GM12878 (cell line): ENCODE measurements at regions not wholly inside any gene's neighbourhood (a gene's known extent, or its start where the extent isn't known, plus 50 kb on each side); places are given as distances from the start of the nearest gene placed in this dataset.

ENCODE experiments used
- ATAC-seq: fragments of 200-7000 bp; cut with Tn5 transposase; 3 replicates; pipeline ENCODE4 v1.9.1; 2020; ENCODE audit warnings: mild to moderate bottlenecking, moderate library complexity
- BruUV-seq: library from RNA; stranded (reverse); fragments of 400-500 nt; replicated peaks from 2 replicates; lab custom pipeline; 2021; lab: Mats Ljungman, UMichigan
- CTCF ChIA-PET: fragments of 300-600 bp; sonication (Branson Sonifier 250); formaldehyde crosslinking; extraction: SDS; loops from one replicate; lab custom pipeline; 2021; ENCODE audit warnings: inconsistent platforms; lab: Yijun Ruan, JAX
- POLR2A ChIA-PET: fragments of 350-600 bp; formaldehyde crosslinking; extraction: SDS; loops from one replicate; lab custom pipeline; 2021; ENCODE audit warnings: inconsistent platforms; lab: Charles Lee
- RAD21 ChIA-PET: fragments of 300-600 bp; sonication (Branson Sonifier 250); formaldehyde crosslinking; loops from one replicate; lab custom pipeline; 2023; ENCODE audit warnings: antibody characterized with exemption; ENCODE audit not compliant: unreplicated experiment; lab: Charles Lee
- SMC1A ChIA-PET: fragments of 300-600 bp; sonication (Branson Sonifier 250); formaldehyde crosslinking; loops from one replicate; lab custom pipeline; 2023; ENCODE audit not compliant: unreplicated experiment, uncharacterized antibody; lab: Charles Lee
- DNase-seq: peaks from one replicate; pipeline ENCODE4 v3.0.0-alpha.2; 2011; ENCODE audit warnings: low read depth, low spot score
- FAIRE-seq: peaks from 3 replicates; lab custom pipeline; 2011; peaks lifted over from hg19 to GRCh38; lab: Jason Lieb, UNC
- H2AFZ ChIP-seq: 2 replicates; pipeline ENCODE4 v1.6.0; 2011; ENCODE audit warnings: low read depth, low read length, control low read depth; ENCODE audit not compliant: control insufficient read depth
- H3K27ac ChIP-seq: 2 replicates; pipeline ENCODE4 v1.5.1; 2011; ENCODE audit warnings: control low read depth; ENCODE audit not compliant: control insufficient read depth, insufficient read depth
- H3K27me3 ChIP-seq, 2 experiments: replicated peaks in 1 of 2; 2 replicates each; pipeline versions ENCODE4 v1.6.0 to v1.6.1; 2011; ENCODE audit warnings: low read length in 1 of 2; ENCODE audit not compliant: control insufficient read depth in 2 of 2, insufficient read depth in 2 of 2
- H3K36me3 ChIP-seq, 2 experiments: 2 replicates each; pipeline ENCODE4 v1.5.1; 2011; ENCODE audit warnings: low read length in 1 of 2; ENCODE audit not compliant: control insufficient read depth in 2 of 2, insufficient read depth in 2 of 2
- H3K4me1 ChIP-seq: 2 replicates; pipeline ENCODE4 v1.6.1; 2011; ENCODE audit warnings: mild to moderate bottlenecking, low read length, moderate library complexity, mixed read lengths; ENCODE audit not compliant: control insufficient read depth, insufficient read depth
- H3K4me2 ChIP-seq: 2 replicates; pipeline ENCODE4 v1.6.0; 2011; ENCODE audit warnings: control low read depth; ENCODE audit not compliant: control insufficient read depth, insufficient read depth
- H3K4me3 ChIP-seq: fragments of 200-600 bp; sonication (generic); 2 replicates; pipeline ENCODE4 v1.5.1; 2016
- H3K79me2 ChIP-seq: 2 replicates; pipeline ENCODE4 v1.6.0; 2011; ENCODE audit warnings: low read length; ENCODE audit not compliant: control insufficient read depth, insufficient read depth
- H3K9ac ChIP-seq: 2 replicates; pipeline ENCODE4 v1.8.0; 2011; ENCODE audit warnings: low read length, control low read depth, mixed read lengths; ENCODE audit not compliant: control insufficient read depth, insufficient read depth
- H3K9me3 ChIP-seq: replicated peaks from 3 replicates; pipeline ENCODE4 v1.5.1; 2011; ENCODE audit warnings: mild to moderate bottlenecking, low read length; ENCODE audit not compliant: control insufficient read depth, insufficient read depth
- H4K20me1 ChIP-seq: 2 replicates; pipeline ENCODE4 v1.6.0; 2011; ENCODE audit not compliant: control insufficient read depth, insufficient read depth
- CEBPZ ChIP-seq: fragments of 150-350 bp; IDR thresholded peaks from 2 replicates; pipeline ENCODE4 v1.6.1; 2016; ENCODE audit warnings: low read depth, low read length
- CREB1 ChIP-seq: IDR thresholded peaks from 2 replicates; pipeline ENCODE4 v1.6.1; 2012; ENCODE audit warnings: low read depth, mild to moderate bottlenecking, inconsistent platforms
- CREM ChIP-seq: IDR thresholded peaks from 2 replicates; pipeline ENCODE4 v1.6.1; 2014; ENCODE audit warnings: antibody characterized with exemption, low read depth
- PBX3 ChIP-seq: IDR thresholded peaks from 2 replicates; pipeline ENCODE4 v1.6.1; 2011; ENCODE audit warnings: mild to moderate bottlenecking, low read depth, low read length, moderate library complexity; ENCODE audit not compliant: insufficient replicate concordance
- WRNIP1 ChIP-seq: IDR thresholded peaks from 2 replicates; pipeline ENCODE4 v1.6.1; 2011; ENCODE audit warnings: low read depth, low read length, improper control_type of control experiment, borderline replicate concordance
- ZBTB11 ChIP-seq: fragments of 450-650 bp; formaldehyde crosslinking; IDR thresholded peaks from 2 replicates; pipeline ENCODE4 v1.5.0; 2022; ENCODE audit warnings: mild to moderate bottlenecking, missing genetic modification characterization
- ZNF207 ChIP-seq: fragments of 450-650 bp; IDR thresholded peaks from 2 replicates; pipeline ENCODE4 v1.6.1; 2014; ENCODE audit warnings: antibody characterized with exemption, mild to moderate bottlenecking, borderline replicate concordance
- ZNF24 ChIP-seq: fragments of 450-650 bp; IDR thresholded peaks from 2 replicates; pipeline ENCODE4 v1.6.1; 2017; ENCODE audit warnings: antibody characterized with exemption, mild to moderate bottlenecking
- WGBS: methylation state at CpG from one replicate; pipeline ENCODE4 v1.1.6; 2016; ENCODE audit warnings: low lambda C conversion rate; ENCODE audit not compliant: insufficient replicate concordance, insufficient coverage; ENCODE audit errors: missing lambda C conversion rate; 5-methylcytosine and 5-hydroxymethylcytosine counted together
- in situ Hi-C: fragments of 300-500 bp; cut with MboI; formaldehyde crosslinking; loops from 9 replicates; pipeline ENCODE4 v1.14.3; 2018; ENCODE audit warnings: mixed read lengths
- intact Hi-C: fragments of 100-400 bp; cut with micrococcal nuclease; formaldehyde crosslinking; loops from one replicate; pipeline ENCODE4 v1.14.2; 2022; ENCODE audit not compliant: unreplicated experiment

- in situ Hi-C loops = no loop called here
- H3K4me1 ChIP-seq = no peaks in the 10 kb centered on the region
- no peak overlapping the region for H3K9ac ChIP-seq
- intact Hi-C loops = no loop called here
- no TSS peak for BruUV-seq
- ChIA-PET CTCF (interaction anchor here (0.7 kb wide), 1 partner anchor 16 kb away, joined by 3 read pairs; no protein-coding TSS in a partner anchor), POLR2A (no interaction called here), RAD21 (no interaction called here), SMC1A (interaction anchor here (1.2 kb wide), 1 partner anchor 9 kb away, joined by 3 read pairs; no protein-coding TSS in a partner anchor)
- no peak for FAIRE-seq
- H3K27me3 ChIP-seq = no peaks in the 10 kb centered on the region
- DNase-seq = no peak
- H3K36me3 ChIP-seq = no peaks in the 10 kb centered on the region
- no peak overlapping the region for H3K27ac ChIP-seq
- no peak overlapping the region for H2AFZ ChIP-seq
- no peak for TF ChIP-seq ZBTB11
- H4K20me1 ChIP-seq = no peaks in the 10 kb centered on the region
- H3K9me3 ChIP-seq = no peaks in the 10 kb centered on the region
- H3K79me2 ChIP-seq = no peaks in the 10 kb centered on the region
- ATAC-seq = no peak
- 18% methylated on average over 4 of the region's 4 CpGs for WGBS
- H3K4me2 ChIP-seq = no peak overlapping the region
- no peak overlapping the region for H3K4me3 ChIP-seq
Measured at GRCh38 chr14:85426068-85426935, 103.6 kb upstream of the FLRT2 start.

GRCh38 chr14:85428926-85429325 is 101.0 kb upstream of the FLRT2 start:
- BruUV-seq = no TSS peak
- POLR2A ChIA-PET = no interaction called here
- in situ Hi-C loops (no loop called here), intact Hi-C loops (no loop called here)
- Histone ChIP-seq H3K4me1 (no peaks in the 10 kb centered on the region), H2AFZ (no peak overlapping the region), H3K4me2 (no peak overlapping the region), H3K27ac (no peak overlapping the region), H3K4me3 (no peak overlapping the region), H3K27me3 (no peaks in the 10 kb centered on the region), H3K36me3 (no peaks in the 10 kb centered on the region), H3K9me3 (no peaks in the 10 kb centered on the region), H3K9ac (no peak overlapping the region), H4K20me1 (no peaks in the 10 kb centered on the region), H3K79me2 (no peaks in the 10 kb centered on the region)
- SMC1A ChIA-PET = no interaction called here
- FAIRE-seq (no peak), DNase-seq (no peak), ATAC-seq (no peak)
- 0% methylated on average over 2 of the region's 2 CpGs for WGBS
- CTCF ChIA-PET = no interaction called here
- RAD21 ChIA-PET = no interaction called here
- TF ChIP-seq ZNF24 = no peak
- TF ChIP-seq CREB1 = no peak
- TF ChIP-seq CEBPZ = no peak
- no peak for TF ChIP-seq WRNIP1
- TF ChIP-seq ZNF207 = no peak
- TF ChIP-seq CREM = no peak
- no peak for TF ChIP-seq PBX3
